ENCODE measurements at regions not wholly inside any gene's neighbourhood (a gene's known extent, or its start where the extent isn't known, plus 50 kb on each side); places are given as distances from the start of the nearest gene placed in this dataset.

DNA sequence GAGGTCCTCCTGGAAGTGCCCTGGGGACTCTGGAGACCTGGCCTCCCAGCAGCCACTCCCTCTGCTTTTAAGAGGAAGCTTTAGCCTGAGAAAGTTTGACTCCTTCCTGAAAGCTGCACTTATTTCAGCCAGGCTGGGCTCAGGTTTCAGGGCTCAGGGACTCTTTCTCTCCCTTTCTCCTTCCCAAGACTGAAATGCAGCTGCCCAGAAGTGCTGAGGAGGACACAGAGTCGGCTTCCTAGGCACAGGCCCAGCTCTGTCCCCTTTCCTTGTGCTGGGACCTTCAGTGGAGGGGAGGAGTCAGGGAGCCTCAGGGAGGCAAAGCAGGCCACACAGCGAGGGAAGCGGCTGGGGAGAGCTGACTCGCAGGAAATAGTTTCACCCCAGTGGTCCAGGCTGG, 137.3 kb downstream of the NAV1 start:
- no peak for ATAC-seq (replicated peaks)
- H3K27me3 Mint-ChIP-seq, result peaks cover 29 to 32% of the 10 kb centered on the region in 2 donors

DNA sequence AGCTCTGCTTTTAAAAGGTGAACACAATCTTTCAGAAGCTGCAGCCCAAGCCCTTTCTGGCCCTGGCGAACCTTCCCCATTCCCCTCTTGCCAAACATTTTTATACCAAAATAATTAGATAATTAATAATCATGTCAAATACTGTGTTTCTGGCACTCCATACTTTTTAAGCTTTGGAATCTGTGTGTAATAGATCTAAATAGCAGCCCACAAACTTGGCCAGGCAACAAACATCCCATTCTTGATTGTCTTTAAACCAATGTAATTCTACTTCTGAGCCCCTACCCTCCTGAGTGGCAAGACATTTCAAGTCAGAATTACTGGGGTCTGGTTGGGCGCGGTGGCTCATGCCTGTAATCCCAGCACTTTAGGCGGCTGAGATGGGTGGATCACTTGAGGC, 137.7 kb downstream of the NAV1 start:
- H3K4me1 Mint-ChIP-seq (ENCODE audit: low read depth in 2 of 2), result no peaks in the 10 kb centered on the region
- H3K9me3 Mint-ChIP-seq, result peaks cover 0 to 2% of the 10 kb centered on the region in 2 donors
- H3K27ac Mint-ChIP-seq, result no peak overlapping the region
- H3K36me3 Mint-ChIP-seq (ENCODE audit: insufficient read depth), result no peaks in the 10 kb centered on the region
- DNase-seq (no peak), ATAC-seq (replicated peaks) (no peak)
- peaks cover 33 to 37% of the 10 kb centered on the region in 2 donors for H3K27me3 Mint-ChIP-seq
- H3K4me3 Mint-ChIP-seq, result no peak overlapping the region

More for the DNA sequence above, 137.3 kb downstream of the NAV1 start:
- H3K4me3 Mint-ChIP-seq, result no peak overlapping the region
- no peaks in the 10 kb centered on the region for H3K36me3 Mint-ChIP-seq (ENCODE audit: insufficient read depth)
- H3K4me1 Mint-ChIP-seq (ENCODE audit: low read depth in 2 of 2), result no peaks in the 10 kb centered on the region
- DNase-seq, result no peak
- no peak overlapping the region for H3K27ac Mint-ChIP-seq
- peaks cover 0 to 2% of the 10 kb centered on the region in 2 donors for H3K9me3 Mint-ChIP-seq

DNA sequence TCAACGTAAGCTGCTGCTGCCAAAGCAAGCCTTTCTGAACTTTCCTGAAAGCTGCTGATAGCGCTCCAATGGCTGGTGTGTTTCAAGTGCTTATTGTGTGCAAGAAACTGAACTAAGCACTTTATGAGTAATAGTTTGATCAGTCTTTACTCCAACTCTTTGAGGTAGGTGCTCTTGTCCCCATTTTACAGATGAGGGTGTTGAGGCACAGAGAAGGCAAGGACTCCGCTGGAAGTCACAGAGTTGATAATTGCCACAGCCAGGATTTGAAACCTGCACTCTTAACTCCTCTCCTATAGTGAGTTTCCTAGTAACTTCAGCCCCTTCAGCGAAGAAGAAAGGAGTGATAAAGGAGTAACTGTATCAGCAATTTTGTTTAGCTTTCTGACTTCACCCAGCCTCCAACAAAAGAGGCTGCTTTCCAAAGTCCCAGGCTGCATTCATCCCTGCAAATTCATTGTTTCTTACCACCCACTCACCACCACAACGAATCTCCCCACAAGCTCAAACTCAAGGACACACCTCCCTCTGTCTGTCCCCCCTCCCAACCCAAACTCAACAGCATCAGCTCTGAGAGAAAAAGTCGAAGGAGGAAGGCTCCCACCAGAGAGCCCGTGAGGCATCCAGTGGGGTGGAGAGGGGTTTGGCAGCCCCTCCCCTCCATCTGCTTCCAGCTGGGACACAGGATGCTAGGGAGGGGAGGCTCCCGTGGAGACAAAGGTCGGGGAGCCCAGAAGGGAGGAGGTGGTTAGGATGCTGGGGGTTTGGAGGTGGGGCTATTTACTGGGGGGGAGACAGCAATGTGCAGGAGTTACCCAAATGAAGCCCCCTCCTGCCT, 139.6 kb downstream of the NAV1 start:
- no peak for ATAC-seq (replicated peaks)
- no peak overlapping the region for H3K4me3 Mint-ChIP-seq
- no peak overlapping the region for H3K27ac Mint-ChIP-seq

DNA sequence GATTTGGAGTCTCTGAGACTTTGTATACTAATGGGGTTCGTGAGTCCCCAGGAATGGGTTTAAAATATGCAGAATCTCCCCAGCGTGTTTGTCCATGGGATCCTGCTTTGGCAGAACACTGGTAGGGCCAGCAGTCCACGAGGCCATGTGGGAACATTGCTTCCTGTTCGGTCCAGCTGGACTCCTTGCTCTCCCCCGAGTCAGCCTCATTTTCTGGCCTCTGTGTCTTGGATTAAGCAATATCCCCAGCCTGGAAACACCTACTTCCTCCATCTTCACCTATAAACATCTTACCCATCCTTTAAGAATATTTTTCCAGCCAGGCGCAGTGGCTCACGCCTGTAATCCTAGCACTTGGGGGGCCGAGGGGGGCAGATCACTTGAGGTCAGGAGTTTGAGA, 142.4 kb downstream of the NAV1 start:
- no peak for ATAC-seq (replicated peaks)

More for the DNA sequence above, 139.6 kb downstream of the NAV1 start:
- H3K36me3 Mint-ChIP-seq (ENCODE audit: insufficient read depth), result no peaks in the 10 kb centered on the region
- DNase-seq, result no peak
- peaks cover 36 to 40% of the 10 kb centered on the region in 2 donors for H3K27me3 Mint-ChIP-seq
- peaks cover 0 to 2% of the 10 kb centered on the region in 2 donors for H3K9me3 Mint-ChIP-seq
- H3K4me1 Mint-ChIP-seq (ENCODE audit: low read depth in 2 of 2), result no peaks in the 10 kb centered on the region

DNA sequence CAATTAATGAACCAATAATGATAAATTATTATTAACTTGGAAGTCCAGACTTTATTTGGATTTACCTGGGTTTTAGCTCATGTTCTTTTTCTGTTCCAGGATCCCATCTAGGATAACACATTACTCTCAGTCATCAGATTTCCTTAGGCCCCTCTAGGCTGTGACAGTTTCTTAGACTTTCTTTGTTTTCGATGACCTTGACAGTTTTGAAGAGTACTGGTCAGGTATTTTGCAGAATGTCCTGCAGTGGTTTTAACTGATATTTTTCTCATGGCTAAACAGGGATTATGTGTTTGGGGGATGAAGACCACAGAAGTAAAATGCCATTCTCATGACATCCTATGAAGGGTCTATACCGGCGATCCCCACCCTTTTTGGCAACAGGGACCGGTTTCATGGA, 144.0 kb downstream of the NAV1 start:
- no peaks in the 10 kb centered on the region for H3K36me3 Mint-ChIP-seq (ENCODE audit: insufficient read depth)

More for the DNA sequence above, 142.4 kb downstream of the NAV1 start:
- Mint-ChIP-seq H3K27ac (no peak overlapping the region), H3K36me3 (ENCODE audit: insufficient read depth) (no peaks in the 10 kb centered on the region), H3K4me3 (no peak overlapping the region), H3K27me3 (peaks cover 30 to 37% of the 10 kb centered on the region in 2 donors), H3K4me1 (ENCODE audit: low read depth in 2 of 2) (no peaks in the 10 kb centered on the region), H3K9me3 (peaks cover 0 to 2% of the 10 kb centered on the region in 2 donors)
- DNase-seq, result no peak

DNA sequence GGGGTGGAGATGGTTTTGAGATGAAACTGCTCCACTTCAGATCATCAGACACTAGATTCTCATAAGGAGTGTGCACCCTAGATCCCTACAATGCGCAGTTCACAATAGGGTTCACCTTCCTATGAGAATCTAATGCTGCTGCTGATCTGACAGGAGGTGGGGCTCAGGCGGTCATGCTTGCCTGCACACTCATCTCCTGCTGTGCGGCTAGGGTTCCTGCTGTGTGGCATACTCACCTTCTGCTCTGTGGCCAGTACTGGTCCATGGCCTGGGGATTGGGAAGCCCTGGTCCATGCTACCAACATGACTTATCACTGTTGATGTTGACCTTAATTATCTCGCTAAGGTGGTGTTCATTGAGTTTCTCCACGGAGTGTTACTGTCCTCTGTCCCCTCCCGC, 144.5 kb downstream of the NAV1 start:
- no peak overlapping the region for H3K27ac Mint-ChIP-seq
- H3K36me3 Mint-ChIP-seq (ENCODE audit: insufficient read depth), result no peaks in the 10 kb centered on the region
- no peak overlapping the region for H3K4me3 Mint-ChIP-seq
- peaks cover 0 to 2% of the 10 kb centered on the region in 2 donors for H3K9me3 Mint-ChIP-seq
- ATAC-seq (replicated peaks), result no peak
- H3K4me1 Mint-ChIP-seq (ENCODE audit: low read depth in 2 of 2), result no peaks in the 10 kb centered on the region
- peaks cover 36 to 43% of the 10 kb centered on the region in 2 donors for H3K27me3 Mint-ChIP-seq
- no peak for DNase-seq

More for the DNA sequence above, 144.0 kb downstream of the NAV1 start:
- H3K27me3 Mint-ChIP-seq, result peaks cover 36 to 43% of the 10 kb centered on the region in 2 donors
- no peaks in the 10 kb centered on the region for H3K4me1 Mint-ChIP-seq (ENCODE audit: low read depth in 2 of 2)
- no peak for DNase-seq
- H3K9me3 Mint-ChIP-seq, result peaks cover 0 to 2% of the 10 kb centered on the region in 2 donors
- H3K27ac Mint-ChIP-seq, result no peak overlapping the region
- no peak for ATAC-seq (replicated peaks)
- no peak overlapping the region for H3K4me3 Mint-ChIP-seq

DNA sequence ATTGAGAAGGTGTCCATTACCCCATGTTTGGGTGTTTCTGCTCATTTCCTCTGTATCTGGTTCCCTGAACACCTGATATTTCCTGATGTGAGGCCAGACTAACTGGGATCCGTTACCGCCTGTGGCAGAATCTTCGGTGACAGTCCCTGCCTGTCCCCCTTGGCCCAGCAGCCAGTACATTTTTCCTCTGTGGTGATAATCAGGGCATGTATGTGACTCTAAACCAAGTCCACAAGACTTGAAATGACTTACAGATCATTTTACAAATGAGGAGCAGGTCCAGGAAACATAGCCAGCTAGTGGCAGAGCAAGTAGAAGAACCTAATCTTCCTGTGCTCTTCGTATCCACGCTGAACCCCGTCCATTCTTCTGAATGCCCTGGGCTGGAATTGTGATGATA, 143.5 kb upstream of the IPO9 start:
- ATAC-seq (replicated peaks) (no peak), DNase-seq (no peak)
- Mint-ChIP-seq H3K4me1 (ENCODE audit: low read depth in 2 of 2) (no peaks in the 10 kb centered on the region), H3K27me3 (peaks cover 28 to 33% of the 10 kb centered on the region in 2 donors), H3K4me3 (no peak overlapping the region), H3K9me3 (no peaks in the 10 kb centered on the region), H3K27ac (no peak overlapping the region), H3K36me3 (ENCODE audit: insufficient read depth) (no peaks in the 10 kb centered on the region)

DNA sequence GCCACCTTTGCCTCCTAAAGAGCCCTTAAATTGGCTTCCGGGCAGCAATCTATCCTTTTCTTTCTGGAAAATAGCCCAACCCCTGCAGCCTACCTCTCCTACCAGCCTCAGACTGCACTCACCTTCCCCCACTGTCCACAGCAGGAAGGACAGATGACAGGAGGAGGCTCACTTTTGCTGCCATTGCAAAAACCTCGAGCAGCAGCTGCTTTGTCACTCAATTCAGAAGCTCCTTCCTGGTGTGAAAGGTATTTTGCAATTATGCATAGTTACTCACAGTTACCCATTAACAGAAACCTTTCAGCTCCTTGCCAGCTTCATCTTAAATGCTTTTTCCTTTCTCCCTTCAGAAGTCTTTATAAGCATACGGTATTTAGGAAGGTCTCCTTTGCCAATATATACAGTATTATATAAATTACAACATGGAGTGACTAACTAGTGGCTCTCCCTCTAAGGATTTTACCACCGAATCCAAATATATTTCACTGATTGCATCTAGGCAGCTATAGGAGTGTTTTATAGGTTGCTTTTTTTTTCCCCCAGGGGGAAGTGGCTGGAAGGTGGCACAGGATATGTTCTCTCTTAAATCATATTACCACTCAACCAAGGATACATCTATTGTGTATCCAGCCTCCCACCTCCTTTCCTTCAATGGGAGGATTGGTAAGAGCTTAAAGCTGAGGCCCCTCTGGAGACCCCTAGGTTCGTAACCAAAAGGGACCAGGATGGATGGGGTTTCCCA, 142.1 kb upstream of the IPO9 start:
- Mint-ChIP-seq H3K4me1 (ENCODE audit: low read depth in 2 of 2) (no peaks in the 10 kb centered on the region), H3K36me3 (ENCODE audit: insufficient read depth) (no peaks in the 10 kb centered on the region), H3K4me3 (no peak overlapping the region), H3K27ac (no peak overlapping the region), H3K27me3 (peaks cover 17 to 19% of the 10 kb centered on the region in 2 donors), H3K9me3 (no peaks in the 10 kb centered on the region)
- ATAC-seq (replicated peaks), result no peak
- DNase-seq, result no peak

DNA sequence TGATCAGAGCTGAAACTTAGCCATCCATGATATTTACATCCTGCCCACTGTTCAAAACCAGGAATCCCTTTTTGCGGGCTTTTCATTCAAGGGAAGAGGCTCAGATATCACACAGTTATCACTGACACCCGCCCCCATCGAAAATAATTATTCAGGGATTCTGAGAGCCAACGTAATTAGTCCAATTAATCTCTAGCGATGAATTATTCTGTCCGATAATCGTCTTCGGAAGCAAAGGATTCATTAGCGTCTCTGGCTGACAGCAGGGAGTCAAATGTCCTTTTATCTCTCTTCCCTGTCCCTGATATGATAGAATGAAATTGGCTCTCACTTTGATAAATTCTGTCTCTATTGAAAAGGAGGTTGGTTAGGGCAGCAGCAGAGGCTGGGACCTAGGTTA, 140.4 kb upstream of the IPO9 start:
- Mint-ChIP-seq H3K27ac (no peak overlapping the region), H3K36me3 (ENCODE audit: insufficient read depth) (no peaks in the 10 kb centered on the region), H3K27me3 (peaks cover 11 to 18% of the 10 kb centered on the region in 2 donors), H3K9me3 (no peaks in the 10 kb centered on the region), H3K4me1 (ENCODE audit: low read depth in 2 of 2) (no peaks in the 10 kb centered on the region), H3K4me3 (no peak overlapping the region)
- ATAC-seq (replicated peaks) (no peak), DNase-seq (no peak)

DNA sequence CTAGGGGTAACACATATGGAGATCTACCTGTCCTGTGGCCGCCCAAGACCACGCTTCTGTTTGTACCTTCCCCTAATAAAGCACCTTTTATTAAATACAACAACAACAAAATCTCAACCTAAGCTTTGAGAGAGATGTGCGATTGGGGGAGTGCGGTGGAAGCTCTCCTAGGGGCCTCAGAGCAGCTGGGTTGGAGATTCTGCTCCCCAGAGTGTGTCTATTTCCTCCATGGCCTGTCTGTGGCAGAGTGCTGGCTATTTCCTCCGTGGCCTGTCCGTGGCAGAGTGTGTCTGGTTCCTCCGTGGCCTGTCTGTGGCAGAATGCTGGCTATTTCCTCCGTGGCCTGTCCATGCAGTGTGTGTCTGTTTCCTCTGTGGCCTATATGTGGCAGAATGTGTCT, 139.3 kb upstream of the IPO9 start:
- Mint-ChIP-seq H3K4me1 (ENCODE audit: low read depth in 2 of 2) (no peaks in the 10 kb centered on the region), H3K27ac (no peak overlapping the region), H3K27me3 (peaks cover 11 to 18% of the 10 kb centered on the region in 2 donors), H3K4me3 (no peak overlapping the region), H3K36me3 (ENCODE audit: insufficient read depth) (no peaks in the 10 kb centered on the region), H3K9me3 (no peaks in the 10 kb centered on the region)
- DNase-seq (no peak), ATAC-seq (replicated peaks) (no peak)

DNA sequence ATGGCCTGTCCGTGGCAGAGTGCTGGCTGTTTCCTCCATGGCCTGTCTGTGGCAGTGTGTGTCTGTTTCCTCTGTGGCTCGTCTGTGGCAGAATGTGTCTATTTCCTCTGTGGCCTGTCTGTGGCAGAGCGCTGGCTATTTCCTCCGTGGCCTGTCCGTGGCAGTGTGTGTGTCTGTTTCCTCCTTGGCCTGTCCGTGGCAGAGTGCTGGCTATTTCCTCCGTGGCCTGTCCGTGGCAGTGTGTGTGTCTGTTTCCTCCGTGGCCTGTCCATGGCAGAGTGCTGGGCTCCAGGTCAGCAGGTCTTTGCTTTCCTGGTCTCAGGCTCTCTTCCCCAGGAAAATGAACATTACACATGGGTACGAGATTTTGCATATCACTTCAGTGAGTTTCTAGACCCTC, 138.4 kb upstream of the IPO9 start:
- ATAC-seq (replicated peaks), result no peak
- Mint-ChIP-seq H3K4me3 (no peak overlapping the region), H3K36me3 (ENCODE audit: insufficient read depth) (no peaks in the 10 kb centered on the region)

DNA sequence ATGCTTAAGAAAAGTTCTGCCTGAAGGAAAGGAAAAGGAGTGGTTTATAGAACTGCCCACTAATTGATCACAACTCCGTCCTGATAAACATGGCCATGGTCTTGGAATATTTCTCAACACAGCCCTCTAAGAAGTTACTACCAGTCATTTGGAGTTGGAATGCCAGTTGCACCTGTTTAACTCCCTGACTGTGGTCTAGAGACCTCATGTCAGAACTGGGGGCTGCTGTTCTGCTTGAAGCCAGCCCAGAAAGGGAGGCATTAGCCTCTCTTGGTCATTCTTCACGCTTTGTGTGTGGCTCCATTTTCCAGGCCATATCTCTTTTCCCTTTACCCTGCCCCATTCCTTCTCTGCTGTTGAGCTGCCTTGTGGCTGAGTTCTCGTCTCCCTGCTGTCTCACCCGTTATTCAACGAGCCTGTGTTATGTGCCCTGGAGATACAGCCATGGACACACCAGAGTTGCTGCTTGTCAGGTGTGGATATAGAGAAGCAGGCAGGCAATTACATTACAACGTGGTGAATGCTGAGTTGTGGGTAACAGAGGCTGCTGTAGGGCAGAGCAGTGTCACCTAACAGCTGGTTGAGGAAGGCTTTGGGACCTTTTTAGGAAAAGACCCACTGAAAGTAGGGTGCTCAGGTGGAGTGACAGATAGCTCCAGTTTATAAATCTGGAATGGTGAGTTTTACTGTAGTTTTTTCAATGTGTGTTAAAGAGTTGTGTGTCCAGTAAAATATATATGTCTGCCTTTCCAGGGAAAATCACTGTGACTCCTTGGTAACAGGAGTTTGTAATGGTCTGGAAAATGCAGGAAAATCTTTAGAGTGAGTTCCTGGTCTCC, 137.0 kb upstream of the IPO9 start:
- Mint-ChIP-seq H3K36me3 (ENCODE audit: insufficient read depth) (no peaks in the 10 kb centered on the region), H3K4me1 (ENCODE audit: low read depth in 2 of 2) (no peaks in the 10 kb centered on the region), H3K9me3 (no peaks in the 10 kb centered on the region), H3K27me3 (peaks cover under 1 to 19% of the 10 kb centered on the region in 2 donors), H3K4me3 (no peak overlapping the region), H3K27ac (no peak overlapping the region)
- ATAC-seq (replicated peaks), result no peak
- no peak for DNase-seq

More for the DNA sequence above, 138.4 kb upstream of the IPO9 start:
- Mint-ChIP-seq H3K27me3 (peaks cover 15 to 16% of the 10 kb centered on the region in 2 donors), H3K4me1 (ENCODE audit: low read depth in 2 of 2) (no peaks in the 10 kb centered on the region), H3K27ac (no peak overlapping the region), H3K9me3 (no peaks in the 10 kb centered on the region)
- no peak for DNase-seq

Data from effector memory CD8-positive, alpha-beta T cell (primary cell).